ENCODE measurements at regions not wholly inside any gene's neighbourhood (a gene's known extent, or its start where the extent isn't known, plus 50 kb on each side); places are given as distances from the start of the nearest gene placed in this dataset.

DNA sequence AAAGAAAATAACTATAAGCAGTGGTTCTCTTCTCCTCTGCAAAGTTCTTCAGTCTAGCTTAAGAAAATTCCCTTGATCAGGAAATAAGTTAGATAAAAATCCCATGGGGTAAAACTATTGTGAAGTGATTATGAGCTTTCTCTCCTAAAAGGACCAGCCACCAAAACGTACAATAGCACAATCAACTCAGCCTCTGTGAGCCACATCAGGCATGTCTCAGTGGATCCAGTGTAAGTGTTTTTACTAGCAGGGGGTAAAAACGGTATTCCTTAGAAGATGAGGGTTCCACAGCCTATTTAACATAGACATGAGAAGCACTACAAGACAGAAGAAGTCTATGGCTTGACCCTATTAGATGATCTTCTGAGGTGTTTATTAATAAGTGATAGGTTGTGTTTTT lies 503.2 kb downstream of the PIK3C3 start:
- H3K27me3 ChIP-seq (ENCODE audit: control insufficient read depth in 2 of 2, insufficient read depth in 2 of 2, low read length in 2 of 2): no peaks in the 10 kb centered on the region
- TF ChIP-seq, protein P1, sequence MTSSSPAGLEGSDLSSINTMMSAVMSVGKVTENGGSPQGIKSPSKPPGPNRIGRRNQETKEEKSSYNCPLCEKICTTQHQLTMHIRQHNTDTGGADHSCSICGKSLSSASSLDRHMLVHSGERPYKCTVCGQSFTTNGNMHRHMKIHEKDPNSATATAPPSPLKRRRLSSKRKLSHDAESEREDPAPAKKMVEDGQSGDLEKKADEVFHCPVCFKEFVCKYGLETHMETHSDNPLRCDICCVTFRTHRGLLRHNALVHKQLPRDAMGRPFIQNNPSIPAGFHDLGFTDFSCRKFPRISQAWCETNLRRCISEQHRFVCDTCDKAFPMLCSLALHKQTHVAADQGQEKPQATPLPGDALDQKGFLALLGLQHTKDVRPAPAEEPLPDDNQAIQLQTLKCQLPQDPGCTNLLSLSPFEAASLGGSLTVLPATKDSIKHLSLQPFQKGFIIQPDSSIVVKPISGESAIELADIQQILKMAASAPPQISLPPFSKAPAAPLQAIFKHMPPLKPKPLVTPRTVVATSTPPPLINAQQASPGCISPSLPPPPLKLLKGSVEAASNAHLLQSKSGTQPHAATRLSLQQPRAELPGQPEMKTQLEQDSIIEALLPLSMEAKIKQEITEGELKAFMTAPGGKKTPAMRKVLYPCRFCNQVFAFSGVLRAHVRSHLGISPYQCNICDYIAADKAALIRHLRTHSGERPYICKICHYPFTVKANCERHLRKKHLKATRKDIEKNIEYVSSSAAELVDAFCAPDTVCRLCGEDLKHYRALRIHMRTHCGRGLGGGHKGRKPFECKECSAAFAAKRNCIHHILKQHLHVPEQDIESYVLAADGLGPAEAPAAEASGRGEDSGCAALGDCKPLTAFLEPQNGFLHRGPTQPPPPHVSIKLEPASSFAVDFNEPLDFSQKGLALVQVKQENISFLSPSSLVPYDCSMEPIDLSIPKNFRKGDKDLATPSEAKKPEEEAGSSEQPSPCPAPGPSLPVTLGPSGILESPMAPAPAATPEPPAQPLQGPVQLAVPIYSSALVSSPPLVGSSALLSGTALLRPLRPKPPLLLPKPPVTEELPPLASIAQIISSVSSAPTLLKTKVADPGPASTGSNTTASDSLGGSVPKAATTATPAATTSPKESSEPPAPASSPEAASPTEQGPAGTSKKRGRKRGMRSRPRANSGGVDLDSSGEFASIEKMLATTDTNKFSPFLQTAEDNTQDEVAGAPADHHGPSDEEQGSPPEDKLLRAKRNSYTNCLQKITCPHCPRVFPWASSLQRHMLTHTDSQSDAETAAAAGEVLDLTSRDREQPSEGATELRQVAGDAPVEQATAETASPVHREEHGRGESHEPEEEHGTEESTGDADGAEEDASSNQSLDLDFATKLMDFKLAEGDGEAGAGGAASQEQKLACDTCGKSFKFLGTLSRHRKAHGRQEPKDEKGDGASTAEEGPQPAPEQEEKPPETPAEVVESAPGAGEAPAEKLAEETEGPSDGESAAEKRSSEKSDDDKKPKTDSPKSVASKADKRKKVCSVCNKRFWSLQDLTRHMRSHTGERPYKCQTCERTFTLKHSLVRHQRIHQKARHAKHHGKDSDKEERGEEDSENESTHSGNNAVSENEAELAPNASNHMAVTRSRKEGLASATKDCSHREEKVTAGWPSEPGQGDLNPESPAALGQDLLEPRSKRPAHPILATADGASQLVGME (CRISPR knock-in tag; IDR thresholded peaks at IDR 0.05): no peak
- no TSS peak for BruUV-seq (replicated peaks)
- H3K9me3 ChIP-seq (replicated peaks; ENCODE audit: control insufficient read depth, insufficient read depth, low read depth, low read length): no peaks in the 10 kb centered on the region
- no peak overlapping the region for H3K9ac ChIP-seq (ENCODE audit: insufficient read depth in 1 of 2, low read depth in 2 of 2, low read length in 2 of 2)
- H3K9me1 ChIP-seq (ENCODE audit: control insufficient read depth, insufficient read depth, low read length): no peaks in the 10 kb centered on the region
- H3K79me2 ChIP-seq (ENCODE audit: control insufficient read depth, insufficient read depth, low read length): no peaks in the 10 kb centered on the region
- no peaks in the 10 kb centered on the region for H3K4me1 ChIP-seq (replicated peaks in 1 of 2; ENCODE audit: control insufficient read depth in 2 of 2, insufficient read depth in 2 of 2, low read length in 2 of 2)
- ChIA-PET CTCF (ENCODE audit: low intra/inter-chr PET ratio) (no interaction called here), POLR2A (no interaction called here)
- DNase-seq (ENCODE audit: extremely low read depth in 1 of 4, low spot score in 3 of 4) (no peak), ATAC-seq (no peak), FAIRE-seq (no peak)
- H3K4me3 ChIP-seq: no peak overlapping the region
- no peak overlapping the region for H2AFZ ChIP-seq (ENCODE audit: low read depth, low read length)
- in situ Hi-C loops (cut with MboI): no loop called here
- H3K27ac ChIP-seq (ENCODE audit: extremely low read depth, low read depth, low read length): no peak overlapping the region
- H3K4me2 ChIP-seq (ENCODE audit: insufficient read depth, low read length): no peak overlapping the region
- intact Hi-C loops (cut with micrococcal nuclease): no loop called here
- H4K20me1 ChIP-seq (replicated peaks; ENCODE audit: control insufficient read depth, insufficient read depth, low read length): no peaks in the 10 kb centered on the region
- no peaks in the 10 kb centered on the region for H3K36me3 ChIP-seq (ENCODE audit: control insufficient read depth, insufficient read depth, low read length)
- 0% methylated on average over 2 of the region's 2 CpGs for WGBS (ENCODE audit: insufficient coverage, low coverage, missing lambda C conversion rate)
